GM12872 (cell line): ENCODE measurements at regions not wholly inside any gene's neighbourhood (a gene's known extent, or its start where the extent isn't known, plus 50 kb on each side); places are given as distances from the start of the nearest gene placed in this dataset.

Experiments used
- TF ChIP-seq, protein P1 (sequence below): IDR thresholded peaks from 3 replicates; pipeline ENCODE4 v1.5.1; 2011; ENCODE audit warnings: low read depth, mild to moderate bottlenecking, low read length, moderate library complexity; ENCODE audit not compliant: insufficient read depth

GRCh38 chr5:73253047-73253660, 80.2 kb downstream of the TMEM174 start:
- TF ChIP-seq, protein P1, sequence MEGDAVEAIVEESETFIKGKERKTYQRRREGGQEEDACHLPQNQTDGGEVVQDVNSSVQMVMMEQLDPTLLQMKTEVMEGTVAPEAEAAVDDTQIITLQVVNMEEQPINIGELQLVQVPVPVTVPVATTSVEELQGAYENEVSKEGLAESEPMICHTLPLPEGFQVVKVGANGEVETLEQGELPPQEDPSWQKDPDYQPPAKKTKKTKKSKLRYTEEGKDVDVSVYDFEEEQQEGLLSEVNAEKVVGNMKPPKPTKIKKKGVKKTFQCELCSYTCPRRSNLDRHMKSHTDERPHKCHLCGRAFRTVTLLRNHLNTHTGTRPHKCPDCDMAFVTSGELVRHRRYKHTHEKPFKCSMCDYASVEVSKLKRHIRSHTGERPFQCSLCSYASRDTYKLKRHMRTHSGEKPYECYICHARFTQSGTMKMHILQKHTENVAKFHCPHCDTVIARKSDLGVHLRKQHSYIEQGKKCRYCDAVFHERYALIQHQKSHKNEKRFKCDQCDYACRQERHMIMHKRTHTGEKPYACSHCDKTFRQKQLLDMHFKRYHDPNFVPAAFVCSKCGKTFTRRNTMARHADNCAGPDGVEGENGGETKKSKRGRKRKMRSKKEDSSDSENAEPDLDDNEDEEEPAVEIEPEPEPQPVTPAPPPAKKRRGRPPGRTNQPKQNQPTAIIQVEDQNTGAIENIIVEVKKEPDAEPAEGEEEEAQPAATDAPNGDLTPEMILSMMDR: no peak

DNA sequence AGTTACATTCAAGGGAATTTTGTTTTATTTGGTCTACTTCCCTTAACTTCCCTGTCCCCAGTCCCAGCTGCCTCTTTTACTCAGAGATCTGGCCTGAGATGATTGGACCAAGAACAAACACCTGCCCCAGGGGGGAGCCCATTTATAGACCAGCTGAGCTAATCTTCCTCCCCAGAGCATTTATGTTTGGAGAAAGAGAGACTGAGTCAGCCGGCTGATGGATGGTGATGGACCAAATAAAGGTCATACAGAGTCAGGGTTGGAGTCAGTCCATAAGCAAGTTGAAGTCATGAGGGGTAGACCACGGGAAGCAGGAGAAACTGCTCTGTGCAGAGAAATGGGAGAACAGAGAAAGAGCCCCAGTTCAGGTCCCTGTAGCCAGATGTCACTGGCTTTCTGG, 77.7 kb downstream of the TMEM174 start:
- TF ChIP-seq, protein P1: no peak

DNA sequence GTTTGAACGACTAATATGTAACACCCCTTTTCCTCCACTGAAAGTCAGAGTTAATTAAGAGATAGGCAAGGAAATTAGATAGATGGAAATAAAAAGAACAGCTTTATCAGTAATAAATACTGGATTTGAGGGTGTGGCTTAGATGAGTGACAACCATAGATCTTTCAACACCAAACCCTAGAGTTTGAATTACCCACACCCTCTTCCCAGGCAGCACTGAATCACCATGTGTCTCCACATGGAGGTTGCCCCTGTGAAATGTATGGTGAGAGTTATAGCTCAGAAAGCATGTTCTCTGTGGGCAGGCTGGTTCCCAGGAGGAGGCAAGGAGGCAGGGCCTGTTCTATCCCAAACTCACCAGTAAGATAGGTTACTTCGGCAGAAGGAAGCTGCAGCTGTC, 69.7 kb downstream of the TMEM174 start:
- TF ChIP-seq, protein P1: no peak

- TF ChIP-seq, protein P1: no peak
Observed at GRCh38 chr5:73238873-73239272, 65.9 kb downstream of the TMEM174 start.

DNA sequence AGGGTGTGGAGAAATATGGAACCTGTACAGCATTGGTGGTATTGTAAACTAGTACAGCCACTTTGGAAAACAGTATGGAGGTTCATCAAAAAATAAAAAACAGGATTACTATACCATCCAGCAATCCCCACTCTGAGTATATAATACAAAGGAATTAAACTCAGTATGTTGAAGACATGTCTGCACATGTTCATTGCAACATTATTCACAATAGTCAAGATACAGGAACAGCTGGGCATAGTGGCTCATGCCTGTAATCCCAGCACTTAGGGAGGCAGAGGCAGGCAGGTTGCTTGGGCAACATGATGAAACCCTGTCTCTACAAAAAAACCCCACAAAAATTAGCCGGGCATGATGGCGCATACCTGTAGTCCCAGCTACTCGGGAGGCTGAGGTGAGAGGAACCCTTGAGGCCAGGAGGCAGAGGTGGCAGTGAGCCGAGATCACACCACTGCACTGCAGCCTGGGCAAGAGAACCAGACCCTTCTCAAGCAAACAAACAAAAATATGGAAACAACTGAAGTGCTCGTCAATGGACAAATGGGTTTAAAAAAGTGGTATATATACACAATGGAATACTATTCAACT, 63.6 kb downstream of the TMEM174 start:
- TF ChIP-seq, protein P1: no peak

GRCh38 chr5:73234204-73234555, 61.2 kb downstream of the TMEM174 start:
- TF ChIP-seq, protein P1: no peak

DNA sequence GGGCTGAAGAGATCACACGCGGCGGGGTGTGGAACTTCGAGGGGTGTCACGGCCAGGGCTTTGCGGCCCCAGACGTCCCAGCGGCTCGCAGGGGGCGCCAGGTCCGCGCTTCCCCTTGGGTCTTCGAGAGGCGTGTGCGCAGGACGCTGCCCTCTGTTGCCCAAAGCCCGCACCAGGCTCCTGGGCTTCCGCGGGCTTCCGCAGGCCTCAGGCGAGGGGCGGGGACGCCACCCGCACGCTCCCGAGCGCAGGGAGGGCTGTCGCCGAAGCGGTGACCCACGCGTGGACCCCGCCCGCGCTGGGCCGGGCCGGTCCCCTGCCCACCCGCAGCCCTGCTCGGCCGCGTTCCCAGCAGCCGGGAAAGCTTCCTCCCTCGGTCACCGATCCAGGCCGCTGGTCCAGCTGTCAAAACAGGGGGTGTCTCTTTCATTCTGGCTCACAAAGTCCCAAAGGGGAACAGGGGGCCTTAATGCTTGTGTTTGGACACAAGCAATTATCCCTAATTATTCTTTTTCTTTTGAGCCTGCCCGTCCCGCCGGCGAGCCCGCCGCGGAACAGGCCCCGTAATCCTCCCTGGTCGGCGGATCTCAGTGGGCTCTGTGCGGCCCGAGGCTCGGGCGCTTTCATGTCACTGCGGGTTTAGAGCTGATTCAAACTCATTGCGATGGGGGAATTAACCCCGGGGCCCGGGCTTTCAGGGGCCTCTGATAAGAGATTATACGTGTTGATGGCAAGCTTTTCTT, 60.6 kb downstream of the TMEM174 start:
- TF ChIP-seq, protein P1: no peak
